ENCODE measurements at regions not wholly inside any gene's neighbourhood (a gene's known extent, or its start where the extent isn't known, plus 50 kb on each side); places are given as distances from the start of the nearest gene placed in this dataset.

DNA sequence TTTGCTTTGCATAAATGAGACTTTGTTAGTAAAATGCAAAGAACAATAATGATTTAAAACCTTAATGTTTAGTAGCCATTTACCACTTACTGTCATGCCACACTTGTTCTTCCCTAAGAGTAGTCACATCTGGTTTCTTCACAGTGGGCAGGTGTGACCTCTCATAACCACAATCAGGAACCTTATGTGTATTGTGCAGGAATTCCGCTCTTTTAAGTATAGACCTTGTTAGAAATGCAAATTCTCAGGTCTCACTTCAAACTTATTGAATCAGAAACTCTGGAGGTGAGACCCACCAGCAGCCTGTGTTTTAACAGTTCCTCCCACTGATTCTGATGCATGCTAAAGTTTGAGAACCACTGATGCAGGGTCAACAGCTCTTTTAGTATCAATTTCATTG, 518.8 kb upstream of the MEX3C start:
- Histone ChIP-seq H4K20me1 (ENCODE audit: insufficient read depth, low read length) (no peaks in the 10 kb centered on the region), H3K27ac (ENCODE audit: low read depth in 1 of 2, low read length in 2 of 2) (no peak overlapping the region), H3K9ac (ENCODE audit: insufficient read depth, low read length, poor library complexity, severe bottlenecking) (no peak overlapping the region), H2AFZ (ENCODE audit: insufficient read depth, low read depth, low read length, poor library complexity, severe bottlenecking) (no peak overlapping the region), H3K4me3 (replicated peaks in 1 of 3; ENCODE audit: low read depth in 2 of 3, low read length in 3 of 3) (no peak overlapping the region), H3K4me2 (replicated peaks; ENCODE audit: extremely low read depth, low read length, poor library complexity, severe bottlenecking) (no peak overlapping the region), H3K4me1 (ENCODE audit: control insufficient read depth in 1 of 2, insufficient read depth in 2 of 2, low read length in 2 of 2) (no peaks in the 10 kb centered on the region), H3K36me3 (replicated peaks in 1 of 2; ENCODE audit: control insufficient read depth in 1 of 2, insufficient read depth in 2 of 2, low read length in 2 of 2) (no peaks in the 10 kb centered on the region), H3K9me3 (replicated peaks in 1 of 2; ENCODE audit: control insufficient read depth in 1 of 2, insufficient read depth in 1 of 2, low read length in 2 of 2) (peaks cover 0 to 29% of the 10 kb centered on the region in 2 donors), H3K79me2 (ENCODE audit: insufficient read depth, low read length) (no peaks in the 10 kb centered on the region), H3K27me3 (ENCODE audit: control insufficient read depth in 2 of 2, insufficient read depth in 2 of 2, low read length in 2 of 2) (no peaks in the 10 kb centered on the region)
- Mint-ChIP-seq H3K27ac (no peak overlapping the region), H3K4me3 (no peak overlapping the region), H3K27me3 (ENCODE audit: low read depth in 3 of 3) (peaks cover 0 to 2% (median 0%) of the 10 kb centered on the region in 3 donors), H3K9me3 (peaks cover 0 to 16% (median 6%) of the 10 kb centered on the region in 7 donors), H3K4me1 (no peaks in the 10 kb centered on the region), H3K36me3 (no peaks in the 10 kb centered on the region)
- intact Hi-C loops (cut with micrococcal nuclease): no loop called here
- TF ChIP-seq, protein P1, sequence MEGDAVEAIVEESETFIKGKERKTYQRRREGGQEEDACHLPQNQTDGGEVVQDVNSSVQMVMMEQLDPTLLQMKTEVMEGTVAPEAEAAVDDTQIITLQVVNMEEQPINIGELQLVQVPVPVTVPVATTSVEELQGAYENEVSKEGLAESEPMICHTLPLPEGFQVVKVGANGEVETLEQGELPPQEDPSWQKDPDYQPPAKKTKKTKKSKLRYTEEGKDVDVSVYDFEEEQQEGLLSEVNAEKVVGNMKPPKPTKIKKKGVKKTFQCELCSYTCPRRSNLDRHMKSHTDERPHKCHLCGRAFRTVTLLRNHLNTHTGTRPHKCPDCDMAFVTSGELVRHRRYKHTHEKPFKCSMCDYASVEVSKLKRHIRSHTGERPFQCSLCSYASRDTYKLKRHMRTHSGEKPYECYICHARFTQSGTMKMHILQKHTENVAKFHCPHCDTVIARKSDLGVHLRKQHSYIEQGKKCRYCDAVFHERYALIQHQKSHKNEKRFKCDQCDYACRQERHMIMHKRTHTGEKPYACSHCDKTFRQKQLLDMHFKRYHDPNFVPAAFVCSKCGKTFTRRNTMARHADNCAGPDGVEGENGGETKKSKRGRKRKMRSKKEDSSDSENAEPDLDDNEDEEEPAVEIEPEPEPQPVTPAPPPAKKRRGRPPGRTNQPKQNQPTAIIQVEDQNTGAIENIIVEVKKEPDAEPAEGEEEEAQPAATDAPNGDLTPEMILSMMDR (IDR thresholded peaks at IDR 0.05): no peak
- DNase-seq: no peak
- no CpG with 5 or more reads among the region's 1 CpG for WGBS (ENCODE audit: insufficient coverage)

DNA sequence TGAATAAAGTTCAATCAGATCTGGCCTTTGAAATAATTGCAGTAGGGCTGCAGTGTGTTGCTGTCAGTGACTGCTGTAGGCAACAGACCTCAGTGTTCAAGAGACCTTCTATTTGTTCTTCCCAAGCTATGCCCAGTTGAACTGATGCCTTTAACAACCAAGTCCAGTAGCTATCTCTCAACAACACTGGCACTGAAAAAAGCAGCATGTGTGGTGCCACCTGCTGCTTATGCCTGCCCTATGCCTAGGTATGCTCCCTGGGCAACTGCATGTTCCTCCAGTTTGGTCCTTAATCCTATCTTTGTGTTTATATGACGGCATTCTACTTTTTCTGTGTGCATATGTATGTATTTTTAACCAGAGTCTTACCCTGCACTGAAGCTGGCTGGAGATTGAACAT, 523.9 kb upstream of the MEX3C start:
- Histone ChIP-seq H4K20me1 (ENCODE audit: insufficient read depth, low read length) (no peaks in the 10 kb centered on the region), H3K27ac (ENCODE audit: low read depth in 1 of 2, low read length in 2 of 2) (no peak overlapping the region), H3K79me2 (ENCODE audit: insufficient read depth, low read length) (no peaks in the 10 kb centered on the region), H2AFZ (ENCODE audit: insufficient read depth, low read depth, low read length, poor library complexity, severe bottlenecking) (no peak overlapping the region), H3K4me2 (replicated peaks; ENCODE audit: extremely low read depth, low read length, poor library complexity, severe bottlenecking) (no peak overlapping the region), H3K4me3 (replicated peaks in 1 of 3; ENCODE audit: low read depth in 2 of 3, low read length in 3 of 3) (no peak overlapping the region), H3K4me1 (ENCODE audit: control insufficient read depth in 1 of 2, insufficient read depth in 2 of 2, low read length in 2 of 2) (no peaks in the 10 kb centered on the region), H3K9ac (ENCODE audit: insufficient read depth, low read length, poor library complexity, severe bottlenecking) (no peak overlapping the region), H3K9me3 (replicated peaks in 1 of 2; ENCODE audit: control insufficient read depth in 1 of 2, insufficient read depth in 1 of 2, low read length in 2 of 2) (no peaks in the 10 kb centered on the region), H3K27me3 (ENCODE audit: control insufficient read depth in 2 of 2, insufficient read depth in 2 of 2, low read length in 2 of 2) (no peaks in the 10 kb centered on the region), H3K36me3 (replicated peaks in 1 of 2; ENCODE audit: control insufficient read depth in 1 of 2, insufficient read depth in 2 of 2, low read length in 2 of 2) (no peaks in the 10 kb centered on the region)
- no peak for DNase-seq
- no peak overlapping the region for H3K4me3 Mint-ChIP-seq
- no peaks in the 10 kb centered on the region for H3K4me1 Mint-ChIP-seq
- WGBS (ENCODE audit: insufficient coverage): 67% methylated on average over 1 of the region's 1 CpG
- H3K36me3 Mint-ChIP-seq: no peaks in the 10 kb centered on the region
- peaks cover 0 to 16% (median 2%) of the 10 kb centered on the region in 7 donors for H3K9me3 Mint-ChIP-seq
- H3K27me3 Mint-ChIP-seq (ENCODE audit: low read depth in 3 of 3): peaks cover 0 to 2% (median 0%) of the 10 kb centered on the region in 3 donors
- intact Hi-C loops (cut with micrococcal nuclease): no loop called here
- H3K27ac Mint-ChIP-seq: no peak overlapping the region
- TF ChIP-seq, protein P1 (IDR thresholded peaks at IDR 0.05): no peak

All from CD14-positive monocyte (primary cell).